HFF-Myc (cell line): ENCODE measurements at regions not wholly inside any gene's neighbourhood (a gene's known extent, or its start where the extent isn't known, plus 50 kb on each side); places are given as distances from the start of the nearest gene placed in this dataset.
"Not testable (repeated sequence)": the region's sequence is repeated elsewhere in the genome, so short reads cannot be mapped to it uniquely, and the experiment has no call there.

Source experiments
- DNase-seq: peaks from one replicate; pipeline ENCODE4 v3.0.0-alpha.2; 2011; ENCODE audit warnings: low read depth; ENCODE audit errors: extremely low read depth
- H3K4me3 ChIP-seq: replicated peaks from 2 replicates; pipeline ENCODE4 v1.5.1; 2011; ENCODE audit warnings: low read depth, mild to moderate bottlenecking, control low read depth, low read length
- CTCF ChIP-seq: IDR thresholded peaks from 2 replicates; pipeline ENCODE4 v1.5.1; 2012; ENCODE audit warnings: mild to moderate bottlenecking, low read depth, low read length, control low read depth; ENCODE audit errors: missing control alignments

- TF ChIP-seq CTCF, result no peak
- H3K4me3 ChIP-seq, result no peak overlapping the region
- no peak for DNase-seq
These were observed 76.2 kb upstream of the TOP3B start for GRCh38 chr22:22058633-22059290.

DNA sequence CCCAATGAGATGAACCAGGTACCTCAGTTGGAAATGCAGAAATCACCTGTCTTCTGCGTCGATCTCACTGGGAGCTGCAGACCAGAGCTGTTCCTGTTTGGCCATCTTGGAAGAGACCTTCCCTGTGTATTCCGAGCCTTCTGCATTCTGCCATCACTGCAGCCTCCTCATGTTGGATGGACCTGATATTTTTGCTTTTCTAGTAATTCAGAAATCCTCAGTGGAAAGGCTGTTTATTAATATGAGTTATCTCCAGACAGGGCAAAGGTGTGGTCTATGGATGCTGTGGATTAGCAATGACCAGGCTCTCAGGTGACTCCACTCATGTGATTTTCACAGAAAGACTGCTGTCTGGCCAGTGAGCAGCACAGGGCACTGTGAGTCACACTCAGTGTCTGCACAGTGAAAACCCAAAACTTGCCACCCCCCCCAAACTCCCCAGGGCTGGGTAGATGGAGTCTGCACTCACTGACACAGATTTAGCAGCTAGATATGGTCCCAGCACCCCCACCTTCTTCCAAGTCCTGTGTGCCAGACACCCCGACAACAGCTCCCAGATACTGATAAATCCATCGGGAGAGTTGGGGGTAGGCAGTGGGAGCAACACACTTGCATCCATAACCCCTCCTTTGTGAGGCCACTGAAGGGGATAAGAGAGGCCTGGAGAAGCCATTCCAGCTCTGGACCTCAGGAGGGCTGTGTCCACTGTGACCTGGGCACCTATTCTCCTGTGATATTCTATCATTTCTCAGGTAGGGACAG lies 75.2 kb upstream of the TOP3B start:
- no peak overlapping the region for H3K4me3 ChIP-seq
- no peak for DNase-seq
- TF ChIP-seq CTCF, result no peak

DNA sequence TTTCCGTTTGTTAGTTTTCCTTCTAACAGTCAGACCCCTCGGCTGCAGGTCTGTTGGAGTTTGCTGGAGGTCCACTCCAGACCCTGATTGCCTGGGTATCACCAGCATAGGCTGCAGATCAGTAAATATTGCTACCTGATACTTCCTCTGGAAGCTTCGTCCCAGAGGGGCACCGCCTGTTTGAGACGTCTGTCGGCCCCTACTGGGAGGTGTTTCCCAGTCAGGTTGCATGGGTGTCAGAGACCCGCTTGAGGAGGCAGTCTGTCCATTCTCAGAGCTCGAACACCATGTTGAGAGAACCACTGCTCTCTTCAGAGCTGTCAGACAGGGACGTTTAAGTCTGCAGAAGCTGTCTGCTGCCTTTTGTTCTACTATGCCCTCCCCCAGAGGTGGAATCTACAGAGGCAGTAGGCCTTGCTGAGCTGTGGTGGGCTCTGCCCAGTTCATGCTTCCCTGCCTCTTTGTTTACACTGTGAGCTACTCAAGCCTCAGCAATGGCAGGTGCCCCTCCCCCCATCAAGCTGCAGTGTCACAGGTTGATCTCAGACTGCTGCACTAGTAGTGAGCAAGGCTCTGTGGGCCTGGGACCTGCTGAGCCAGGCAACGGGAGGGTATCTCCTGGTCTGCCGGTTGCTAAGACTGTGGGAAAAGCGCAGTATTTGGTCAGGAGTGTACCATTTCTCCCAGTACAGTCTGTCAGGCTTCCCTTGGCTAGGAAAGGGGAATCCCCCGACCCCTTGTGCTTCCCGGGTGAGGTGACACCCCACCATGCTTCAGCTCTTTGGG lies 74.4 kb upstream of the TOP3B start:
- DNase-seq, H3K4me3 ChIP-seq: not testable (repeated sequence)

DNA sequence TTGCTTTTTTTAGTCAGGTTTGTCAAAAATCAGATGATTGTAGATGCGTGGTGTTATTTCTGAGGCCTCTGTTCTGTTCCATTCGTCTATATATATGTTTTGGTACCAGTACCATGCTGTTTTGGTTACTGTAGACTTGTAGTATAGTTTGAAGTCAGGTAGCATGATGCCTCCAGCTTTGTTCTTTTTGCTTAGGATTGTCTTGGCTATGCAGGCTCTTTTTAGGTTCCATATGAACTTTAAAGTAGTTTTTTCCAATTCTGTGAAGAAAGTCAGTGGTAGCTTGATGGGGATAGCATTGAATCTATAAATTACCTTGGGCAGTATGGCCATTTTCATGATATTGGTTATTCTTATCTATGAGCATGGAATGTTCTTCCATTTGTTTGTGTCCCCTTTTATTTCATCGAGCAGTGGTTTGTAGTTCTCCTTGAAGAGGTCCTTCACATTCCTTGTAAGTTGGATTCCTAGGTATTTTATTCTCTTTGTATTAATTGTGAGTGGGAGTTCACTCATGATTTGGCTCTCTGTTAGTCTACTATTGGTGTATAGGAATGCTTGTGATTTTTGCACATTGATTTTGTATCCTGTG lies 70.1 kb upstream of the TOP3B start:
- DNase-seq, result not testable (repeated sequence)

GRCh38 chr22:22051032-22051431 lies 68.4 kb upstream of the TOP3B start:
- H3K4me3 ChIP-seq, DNase-seq: not testable (repeated sequence)

More for the DNA sequence above, 70.1 kb upstream of the TOP3B start:
- H3K4me3 ChIP-seq, result not testable (repeated sequence)

DNA sequence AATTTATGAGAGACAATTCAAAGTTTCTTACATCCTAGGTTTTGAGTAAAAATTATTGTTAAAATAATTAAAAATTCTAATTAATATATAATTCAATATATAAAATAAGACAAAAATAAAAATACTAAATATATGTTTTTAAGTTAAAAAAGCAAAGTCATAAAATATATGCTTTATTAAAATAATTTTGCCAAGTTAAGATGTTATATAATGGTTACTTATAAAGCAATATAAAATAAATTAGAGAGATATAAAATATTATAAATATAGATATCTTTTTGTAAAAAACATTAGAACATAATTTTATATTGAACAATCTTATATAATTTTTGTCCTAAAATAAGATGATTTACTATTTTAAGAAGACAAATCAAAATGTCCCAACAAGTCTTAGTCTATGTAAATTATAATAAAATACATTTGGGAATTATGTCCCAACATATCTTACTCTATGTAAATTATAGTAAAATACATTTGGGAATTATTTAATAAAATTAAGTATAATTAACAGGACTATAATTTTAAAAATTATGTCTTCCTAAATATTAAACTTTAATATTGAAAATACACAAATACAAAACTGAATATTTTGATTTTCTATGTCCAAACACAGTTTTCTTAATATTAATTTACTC lies 67.7 kb upstream of the TOP3B start:
- no peak for TF ChIP-seq CTCF
- H3K4me3 ChIP-seq, result no peak overlapping the region
- DNase-seq, result no peak

GRCh38 chr22:22049684-22050083 lies 67.1 kb upstream of the TOP3B start:
- no peak overlapping the region for H3K4me3 ChIP-seq
- no peak for TF ChIP-seq CTCF
- DNase-seq, result no peak
